ENCODE measurements at regions not wholly inside any gene's neighbourhood (a gene's known extent, or its start where the extent isn't known, plus 50 kb on each side); places are given as distances from the start of the nearest gene placed in this dataset.
"Not testable (repeated sequence)": the region's sequence is repeated elsewhere in the genome, so short reads cannot be mapped to it uniquely, and the experiment has no call there.

GRCh38 chr16:16578701-16579100 lies 199.8 kb downstream of the NPIPA7 start:
- H3K4me3 ChIP-seq (ENCODE audit: low read depth, poor library complexity, severe bottlenecking), result no peak overlapping the region
- DNase-seq (ENCODE audit: low spot score in 2 of 2), result no peak
- TF ChIP-seq POLR2A (IDR thresholded peaks at IDR 0.05) (no peak), CTCF (IDR thresholded peaks at IDR 0.05) (no peak)
- intact Hi-C loops (cut with DNase I; ENCODE audit: low total_unique reads), result no loop called here
- WGBS, 2 donors, result 80 to 81% methylated on average over 5 of the region's 5 CpGs

GRCh38 chr16:16582916-16583315 lies 204.0 kb downstream of the NPIPA7 start:
- 86 to 88% methylated on average over 7 of the region's 7 CpGs for WGBS, 2 donors
- DNase-seq (ENCODE audit: low spot score in 2 of 2); intact Hi-C loops (cut with DNase I; ENCODE audit: low total_unique reads); H3K4me3 ChIP-seq (ENCODE audit: low read depth, poor library complexity, severe bottlenecking): not testable (repeated sequence)

GRCh38 chr16:16586073-16586651 lies 207.2 kb downstream of the NPIPA7 start:
- intact Hi-C loops (cut with DNase I; ENCODE audit: low total_unique reads); H3K4me3 ChIP-seq (ENCODE audit: low read depth, poor library complexity, severe bottlenecking): not testable (repeated sequence)
- WGBS, 2 donors, result 62 to 79% methylated on average over 4 to 6 of the region's 7 CpGs
- peak in 1 of 2 donors; percentile 7 for DNase-seq (ENCODE audit: low spot score in 2 of 2)

GRCh38 chr16:16586969-16587368 lies 208.0 kb downstream of the NPIPA7 start:
- intact Hi-C loops (cut with DNase I; ENCODE audit: low total_unique reads); DNase-seq (ENCODE audit: low spot score in 2 of 2); H3K4me3 ChIP-seq (ENCODE audit: low read depth, poor library complexity, severe bottlenecking): not testable (repeated sequence)
- 79 to 85% methylated on average over 4 to 5 of the region's 6 CpGs for WGBS, 2 donors

- H3K4me3 ChIP-seq (ENCODE audit: low read depth, poor library complexity, severe bottlenecking); intact Hi-C loops (cut with DNase I; ENCODE audit: low total_unique reads): not testable (repeated sequence)
- peak in 1 of 2 donors; percentile 15 for DNase-seq (ENCODE audit: low spot score in 2 of 2)
- WGBS, 2 donors, result 82 to 87% methylated on average over 7 of the region's 7 CpGs
These were observed 209.5 kb downstream of the NPIPA7 start for GRCh38 chr16:16588436-16588835.

GRCh38 chr16:16590654-16591318 lies 211.8 kb downstream of the NPIPA7 start:
- H3K4me3 ChIP-seq (ENCODE audit: low read depth, poor library complexity, severe bottlenecking); DNase-seq (ENCODE audit: low spot score in 2 of 2); intact Hi-C loops (cut with DNase I; ENCODE audit: low total_unique reads): not testable (repeated sequence)
- 14% methylated on average over 2 of the region's 4 CpGs; no CpG with 5 or more reads in 1 of the 2 donors for WGBS, 2 donors

GRCh38 chr16:16593156-16593863 lies 214.4 kb downstream of the NPIPA7 start:
- H3K4me3 ChIP-seq (ENCODE audit: low read depth, poor library complexity, severe bottlenecking); intact Hi-C loops (cut with DNase I; ENCODE audit: low total_unique reads): not testable (repeated sequence)
- 12 to 16% methylated on average over 16 to 19 of the region's 19 CpGs for WGBS, 2 donors
- peak in 1 of 2 donors; percentile 29 for DNase-seq (ENCODE audit: low spot score in 2 of 2)

- no CpG with 5 or more reads among the region's 10 CpGs for WGBS, 2 donors
- intact Hi-C loops (cut with DNase I; ENCODE audit: low total_unique reads); DNase-seq (ENCODE audit: low spot score in 2 of 2); H3K4me3 ChIP-seq (ENCODE audit: low read depth, poor library complexity, severe bottlenecking): not testable (repeated sequence)
These were observed 216.2 kb downstream of the NPIPA7 start for GRCh38 chr16:16595029-16595718.

- 46 to 57% methylated on average over 4 of the region's 4 CpGs for WGBS, 2 donors
- H3K4me3 ChIP-seq (ENCODE audit: low read depth, poor library complexity, severe bottlenecking); DNase-seq (ENCODE audit: low spot score in 2 of 2); intact Hi-C loops (cut with DNase I; ENCODE audit: low total_unique reads): not testable (repeated sequence)
These were observed 222.3 kb downstream of the NPIPA7 start for GRCh38 chr16:16601239-16601638.

GRCh38 chr16:16607401-16608082 lies 228.6 kb downstream of the NPIPA7 start:
- 46 to 50% methylated on average over 2 to 5 of the region's 8 CpGs for WGBS, 2 donors
- intact Hi-C loops (cut with DNase I; ENCODE audit: low total_unique reads); DNase-seq (ENCODE audit: low spot score in 2 of 2); H3K4me3 ChIP-seq (ENCODE audit: low read depth, poor library complexity, severe bottlenecking): not testable (repeated sequence)

GRCh38 chr16:16609627-16610026 lies 230.7 kb downstream of the NPIPA7 start:
- DNase-seq (ENCODE audit: low spot score in 2 of 2), result peak in 1 of 2 donors; percentile 21
- H3K4me3 ChIP-seq (ENCODE audit: low read depth, poor library complexity, severe bottlenecking); intact Hi-C loops (cut with DNase I; ENCODE audit: low total_unique reads): not testable (repeated sequence)
- 53 to 65% methylated on average over 6 of the region's 6 CpGs for WGBS, 2 donors

- H3K4me3 ChIP-seq (ENCODE audit: low read depth, poor library complexity, severe bottlenecking); intact Hi-C loops (cut with DNase I; ENCODE audit: low total_unique reads): not testable (repeated sequence)
- peak in 1 of 2 donors; percentile 34 for DNase-seq (ENCODE audit: low spot score in 2 of 2)
- 49 to 61% methylated on average over 4 of the region's 10 CpGs for WGBS, 2 donors
These were observed 231.5 kb downstream of the NPIPA7 start for GRCh38 chr16:16610389-16610967.

- peak in 1 of 2 donors; percentile 4 for DNase-seq (ENCODE audit: low spot score in 2 of 2)
- H3K4me3 ChIP-seq (ENCODE audit: low read depth, poor library complexity, severe bottlenecking); intact Hi-C loops (cut with DNase I; ENCODE audit: low total_unique reads): not testable (repeated sequence)
- 10% methylated on average over 2 of the region's 4 CpGs; no CpG with 5 or more reads in 1 of the 2 donors for WGBS, 2 donors
These were observed 234.3 kb downstream of the NPIPA7 start for GRCh38 chr16:16613212-16613611.
